ENCODE measurements at regions not wholly inside any gene's neighbourhood (a gene's known extent, or its start where the extent isn't known, plus 50 kb on each side); places are given as distances from the start of the nearest gene placed in this dataset.

DNA sequence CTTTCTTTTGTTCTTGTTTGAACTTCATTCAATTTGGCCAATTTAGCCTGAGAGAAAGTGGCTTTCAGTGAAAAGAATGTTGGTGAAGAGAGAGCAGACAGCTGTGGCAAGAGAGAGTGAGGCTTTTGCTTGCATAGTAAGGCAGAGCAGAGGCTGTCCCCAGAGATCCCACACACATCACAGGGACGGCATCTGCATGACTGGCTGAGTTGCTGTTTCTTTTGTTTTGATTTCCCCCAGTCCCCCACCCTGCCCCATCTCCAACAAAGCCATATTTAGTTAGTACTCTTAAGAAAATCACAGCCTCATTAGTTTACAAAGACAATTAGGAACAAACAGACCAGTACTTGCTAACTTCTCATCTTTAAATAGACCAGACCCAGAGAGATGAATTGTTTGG is 363.9 kb upstream of the SEMA6A start:
- BruUV-seq (replicated peaks), result no TSS peak
- no peak overlapping the region for H3K4me2 ChIP-seq
- H3K36me3 ChIP-seq (ENCODE audit: low read depth), result no peaks in the 10 kb centered on the region
- POLR2A ChIA-PET (ENCODE audit: unreplicated experiment), result no interaction called here
- H2AFZ ChIP-seq, result no peak overlapping the region
- no peaks in the 10 kb centered on the region for H3K4me1 ChIP-seq (replicated peaks; ENCODE audit: insufficient read depth)
- no peak for TF ChIP-seq CTCF (conservative IDR thresholded peaks at IDR 0.05)
- DNase-seq, result no peak
- no peaks in the 10 kb centered on the region; the same call in 1 of the 2 replicates for H3K27me3 ChIP-seq (ENCODE audit: insufficient read depth, low read depth)
- no peaks in the 10 kb centered on the region for H4K20me1 ChIP-seq (ENCODE audit: insufficient read depth)
- CTCF ChIA-PET, result no interaction called here
- no peak overlapping the region for H3K4me3 ChIP-seq
- no peaks in the 10 kb centered on the region for H3F3A ChIP-seq (ENCODE audit: insufficient read depth, low read depth)
- H3K27ac ChIP-seq, result no peak overlapping the region
- no peaks in the 10 kb centered on the region for H3K79me2 ChIP-seq (ENCODE audit: low read depth)
- H3K9me2 ChIP-seq (ENCODE audit: insufficient read depth), result no peaks in the 10 kb centered on the region
- intact Hi-C loops (cut with micrococcal nuclease; ENCODE audit: unreplicated experiment), result no loop called here
- no peaks in the 10 kb centered on the region for H3K9me3 ChIP-seq (ENCODE audit: insufficient read depth, low read depth)

DNA sequence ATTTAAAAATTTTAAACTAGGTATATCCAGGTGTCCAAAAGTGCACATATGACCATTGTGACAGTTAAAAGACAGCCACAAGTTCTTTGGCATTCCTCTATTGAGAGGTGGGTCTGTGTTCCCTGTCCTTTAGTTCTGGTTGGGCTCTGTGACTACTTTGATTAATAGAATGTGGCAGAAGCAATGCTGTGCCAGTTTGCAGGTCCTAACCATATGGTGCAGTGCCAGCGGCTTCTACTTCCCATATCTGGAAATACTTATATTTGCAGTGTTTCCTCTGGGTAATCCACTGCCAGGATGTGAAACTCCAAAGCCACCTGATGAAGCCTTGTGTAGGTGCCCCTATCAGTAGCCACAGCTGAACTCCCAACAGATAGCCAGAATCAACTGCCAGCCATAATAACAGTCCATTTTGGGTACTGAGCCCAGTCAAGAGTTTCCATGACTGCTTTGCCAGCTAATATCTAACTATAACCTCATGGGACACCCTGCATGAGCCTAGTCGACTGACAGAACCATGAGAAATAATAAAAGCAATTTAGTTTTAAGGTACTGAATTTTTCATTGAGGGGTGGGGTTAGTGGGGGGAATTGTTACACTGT is 361.0 kb upstream of the SEMA6A start:
- H3K27me3 ChIP-seq (ENCODE audit: insufficient read depth, low read depth), result no peaks in the 10 kb centered on the region
- intact Hi-C loops (cut with micrococcal nuclease; ENCODE audit: unreplicated experiment), result no loop called here
- H3K27ac ChIP-seq, result no peak overlapping the region
- H3K4me2 ChIP-seq, result no peak overlapping the region
- H4K20me1 ChIP-seq (ENCODE audit: insufficient read depth), result no peaks in the 10 kb centered on the region
- no peak for DNase-seq
- no peaks in the 10 kb centered on the region for H3K9me3 ChIP-seq (ENCODE audit: insufficient read depth, low read depth)
- POLR2A ChIA-PET (ENCODE audit: unreplicated experiment), result no interaction called here
- H3K9me2 ChIP-seq (ENCODE audit: insufficient read depth), result no peaks in the 10 kb centered on the region
- no peaks in the 10 kb centered on the region for H3K4me1 ChIP-seq (replicated peaks; ENCODE audit: insufficient read depth)
- no peak overlapping the region for H3K4me3 ChIP-seq
- H2AFZ ChIP-seq, result no peak overlapping the region
- H3F3A ChIP-seq (ENCODE audit: insufficient read depth, low read depth), result no peaks in the 10 kb centered on the region
- CTCF ChIA-PET, result no interaction called here
- BruUV-seq (replicated peaks), result no TSS peak
- TF ChIP-seq CTCF (conservative IDR thresholded peaks at IDR 0.05) (no peak), EZH2 (IDR thresholded peaks at IDR 0.05; ENCODE audit: low read depth) (no peak)
- H3K79me2 ChIP-seq (ENCODE audit: low read depth), result no peaks in the 10 kb centered on the region
- no peaks in the 10 kb centered on the region for H3K36me3 ChIP-seq (ENCODE audit: low read depth)

DNA sequence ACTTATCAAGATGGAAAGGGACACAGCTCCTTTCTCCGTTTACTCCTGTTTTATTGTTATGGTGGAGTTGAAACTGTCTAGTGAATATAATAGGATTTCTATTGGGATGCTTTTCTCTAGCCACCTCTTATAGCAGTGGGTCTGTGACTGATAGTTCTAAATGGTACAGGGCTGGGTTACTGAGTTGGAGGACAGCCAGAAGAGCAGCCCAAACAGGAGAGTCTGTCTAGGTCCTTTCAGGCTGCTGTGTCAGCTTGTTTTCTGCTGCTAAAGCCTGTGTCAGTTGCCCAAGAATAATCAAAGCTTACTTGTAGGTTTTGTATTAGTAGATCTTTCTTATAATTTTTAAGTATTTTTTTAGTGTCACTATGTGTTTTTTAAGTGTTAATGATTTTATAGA is 356.0 kb upstream of the SEMA6A start:
- intact Hi-C loops (cut with micrococcal nuclease; ENCODE audit: unreplicated experiment), result no loop called here
- H3K27ac ChIP-seq, result no peak overlapping the region
- no peak overlapping the region for H3K4me2 ChIP-seq
- H3K27me3 ChIP-seq (ENCODE audit: insufficient read depth, low read depth), result no peaks in the 10 kb centered on the region
- H3K9me2 ChIP-seq (ENCODE audit: insufficient read depth), result no peaks in the 10 kb centered on the region
- ChIA-PET CTCF (no interaction called here), POLR2A (ENCODE audit: unreplicated experiment) (no interaction called here)
- H3F3A ChIP-seq (ENCODE audit: insufficient read depth, low read depth), result no peaks in the 10 kb centered on the region
- no peaks in the 10 kb centered on the region for H3K9me3 ChIP-seq (ENCODE audit: insufficient read depth, low read depth)
- no peaks in the 10 kb centered on the region for H4K20me1 ChIP-seq (ENCODE audit: insufficient read depth)
- no TSS peak for BruUV-seq (replicated peaks)
- no peaks in the 10 kb centered on the region for H3K36me3 ChIP-seq (ENCODE audit: low read depth)
- TF ChIP-seq EZH2 (IDR thresholded peaks at IDR 0.05; ENCODE audit: low read depth) (no peak), CTCF (conservative IDR thresholded peaks at IDR 0.05) (no peak)
- no peaks in the 10 kb centered on the region for H3K79me2 ChIP-seq (ENCODE audit: low read depth)
- no peak for DNase-seq
- H3K4me3 ChIP-seq, result no peak overlapping the region
- no peaks in the 10 kb centered on the region for H3K4me1 ChIP-seq (replicated peaks; ENCODE audit: insufficient read depth)
- H2AFZ ChIP-seq, result no peak overlapping the region
